HG02642 (cell line): ENCODE measurements at regions not wholly inside any gene's neighbourhood (a gene's known extent, or its start where the extent isn't known, plus 50 kb on each side); places are given as distances from the start of the nearest gene placed in this dataset.

Experiments used
- ATAC-seq: cut with Tn5 transposase; IDR thresholded peaks from one replicate; pipeline ENCODE4 v1.9.1; 2021; ENCODE audit warnings: mild to moderate bottlenecking; ENCODE audit not compliant: unreplicated experiment, poor library complexity

- no peak for ATAC-seq
Observed at GRCh38 chr10:107889105-107889504, 724.6 kb upstream of the SORCS1 start.

- no peak for ATAC-seq
Observed at GRCh38 chr10:107880185-107880584, 715.7 kb upstream of the SORCS1 start.

GRCh38 chr10:107873007-107873406, 708.5 kb upstream of the SORCS1 start:
- ATAC-seq, result no peak

GRCh38 chr10:107865691-107866090, 701.2 kb upstream of the SORCS1 start:
- no peak for ATAC-seq

- no peak for ATAC-seq
Observed at GRCh38 chr10:107859065-107859464, 694.6 kb upstream of the SORCS1 start.

DNA sequence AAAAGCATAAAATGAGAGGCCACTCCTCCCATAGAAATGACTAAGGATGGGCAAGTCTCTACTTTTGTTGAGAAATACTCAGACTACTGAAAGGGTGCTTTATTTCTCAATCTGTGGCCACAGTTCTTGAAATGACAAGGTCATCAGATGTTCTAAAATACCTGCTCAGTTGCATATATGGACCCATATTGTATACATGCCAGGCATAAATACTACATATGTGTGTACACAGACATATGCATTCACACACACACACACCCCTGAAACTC, 691.5 kb upstream of the SORCS1 start:
- no peak for ATAC-seq

- no peak for ATAC-seq
Observed at GRCh38 chr10:107855301-107856046, 691.0 kb upstream of the SORCS1 start.

- no peak for ATAC-seq
Observed at GRCh38 chr10:107848726-107849360, 684.3 kb upstream of the SORCS1 start.

- ATAC-seq, result no peak
Observed at GRCh38 chr10:107847620-107848019, 683.1 kb upstream of the SORCS1 start.

- no peak for ATAC-seq
Observed at GRCh38 chr10:107834706-107835105, 670.2 kb upstream of the SORCS1 start.

GRCh38 chr10:107831772-107832171, 667.3 kb upstream of the SORCS1 start:
- no peak for ATAC-seq

GRCh38 chr10:107829161-107829560, 664.7 kb upstream of the SORCS1 start:
- ATAC-seq, result no peak

GRCh38 chr10:107826171-107826570, 661.7 kb upstream of the SORCS1 start:
- no peak for ATAC-seq

DNA sequence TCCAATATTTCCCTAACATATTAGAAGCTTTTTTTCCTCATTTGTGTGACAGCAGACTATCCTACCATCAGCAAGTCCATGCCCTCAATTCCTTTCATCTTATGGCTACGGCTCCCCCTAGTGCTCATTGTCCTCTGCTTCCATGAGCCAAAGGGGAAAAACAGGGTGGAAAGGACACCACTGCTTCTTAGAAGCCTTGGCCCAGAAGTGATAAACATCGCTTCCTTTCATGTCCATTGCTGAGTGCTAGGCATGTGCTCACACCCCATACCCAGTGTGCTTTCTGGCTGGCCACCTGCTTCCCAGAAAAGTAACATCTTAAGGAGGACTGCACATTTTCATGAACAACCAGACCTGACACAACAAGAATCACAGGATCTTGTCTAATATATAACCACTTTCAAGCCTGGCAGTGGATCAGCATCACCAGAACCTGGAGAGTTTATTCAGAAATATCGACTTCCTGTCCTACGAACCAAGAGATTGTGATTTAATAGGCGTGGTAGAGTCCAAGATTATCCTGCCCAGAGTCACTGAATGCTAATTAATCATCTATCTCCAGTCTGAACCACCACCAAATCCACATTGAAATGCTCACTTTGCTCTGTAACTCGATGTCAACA, 650.5 kb upstream of the SORCS1 start:
- ATAC-seq, result no peak

DNA sequence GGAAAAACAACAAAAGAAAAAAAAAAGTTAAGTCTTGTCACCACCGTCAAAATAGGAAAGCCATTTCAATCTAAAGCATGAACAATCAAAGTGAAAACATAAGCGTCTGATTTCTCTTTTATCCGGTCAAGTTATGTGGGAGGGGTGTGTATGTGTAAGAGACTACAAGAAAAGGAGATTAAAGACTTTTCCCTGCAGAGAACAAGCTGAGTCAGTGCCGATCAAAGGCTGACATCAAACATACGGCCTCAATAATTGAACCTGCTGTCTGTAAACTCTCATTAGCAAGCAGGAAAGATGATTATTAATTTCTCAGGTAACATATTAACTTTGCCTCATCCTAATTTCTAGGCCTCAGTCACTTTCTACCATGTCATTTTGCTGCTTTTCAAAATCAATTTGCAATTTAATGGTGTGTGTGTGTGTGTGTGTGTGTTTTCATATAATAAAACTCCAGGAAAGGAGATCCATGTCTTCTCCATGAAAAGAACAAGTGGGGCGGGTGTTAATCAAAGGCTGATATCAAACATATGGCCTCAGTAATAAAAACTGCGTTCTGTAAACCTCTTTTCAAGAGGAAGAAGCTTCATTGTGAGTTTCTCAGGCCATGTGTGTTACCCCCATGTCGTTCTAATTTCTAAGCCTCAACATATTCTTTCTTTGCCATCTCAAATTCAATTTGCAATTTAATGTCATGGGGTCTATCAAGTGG, 649.1 kb upstream of the SORCS1 start:
- no peak for ATAC-seq

GRCh38 chr10:107809889-107810288, 645.4 kb upstream of the SORCS1 start:
- ATAC-seq, result no peak

- no peak for ATAC-seq
Observed at GRCh38 chr10:107807836-107808235, 643.3 kb upstream of the SORCS1 start.

GRCh38 chr10:107806026-107806425, 641.5 kb upstream of the SORCS1 start:
- no peak for ATAC-seq

DNA sequence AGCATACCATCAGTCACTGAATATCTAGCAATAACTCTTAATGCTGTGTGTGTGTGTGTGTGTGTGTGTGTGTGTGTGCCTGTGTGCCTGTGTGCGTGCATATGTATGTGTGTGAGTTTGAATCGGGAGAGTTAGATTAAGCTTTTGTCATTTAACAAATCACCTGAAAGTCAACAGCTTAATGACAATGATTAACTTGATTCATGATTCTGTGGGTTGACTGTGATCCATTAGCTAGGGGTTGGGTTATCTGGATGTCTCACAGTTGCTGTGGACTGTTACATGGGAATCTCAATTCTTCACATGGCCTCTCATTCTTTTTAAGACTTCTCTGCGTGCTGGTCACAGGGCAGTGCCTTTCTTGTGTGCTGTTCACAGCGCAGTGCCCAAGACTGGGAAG, 639.0 kb upstream of the SORCS1 start:
- no peak for ATAC-seq

DNA sequence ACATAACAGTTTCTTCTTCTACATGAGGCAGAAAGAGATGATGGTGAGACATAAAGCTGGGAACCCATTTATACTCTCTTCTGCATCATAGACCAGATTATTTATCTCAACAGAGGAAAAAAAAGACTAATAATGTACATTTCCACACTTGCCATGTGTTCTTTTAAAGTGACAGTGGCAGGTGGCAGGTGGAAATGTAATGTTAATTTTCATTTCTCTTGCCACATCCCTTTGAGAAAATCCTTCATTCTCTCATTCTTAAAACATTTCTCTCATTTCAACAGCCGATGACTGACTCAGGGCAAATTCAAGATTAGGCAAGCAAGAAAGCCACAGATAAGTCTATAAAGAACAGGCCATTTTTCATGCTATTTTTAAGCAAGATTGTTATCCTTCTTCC, 635.6 kb upstream of the SORCS1 start:
- ATAC-seq, result no peak

GRCh38 chr10:107790271-107790670, 625.8 kb upstream of the SORCS1 start:
- no peak for ATAC-seq
